IMR-90 (cell line): ENCODE measurements at regions not wholly inside any gene's neighbourhood (a gene's known extent, or its start where the extent isn't known, plus 50 kb on each side); places are given as distances from the start of the nearest gene placed in this dataset.

Experiments
- ATAC-seq: fragments of 200-7000 bp; cut with Tn5 transposase; 2 replicates; pipeline ENCODE4 v1.9.1; 2020; ENCODE audit warnings: low read depth, mild to moderate bottlenecking, moderate library complexity
- BruUV-seq: library from RNA; stranded (reverse); fragments of 400-500 nt; replicated peaks from 2 replicates; lab custom pipeline; 2021; lab: Mats Ljungman, UMichigan
- CTCF ChIA-PET: fragments of 300-600 bp; formaldehyde crosslinking; extraction: SDS; loops from one replicate; lab custom pipeline; 2021; ENCODE audit warnings: antibody characterized with exemption; lab: Yijun Ruan, JAX
- POLR2A ChIA-PET: fragments of 300-600 bp; sonication (Branson Sonifier 250); formaldehyde crosslinking; loops from one replicate; lab custom pipeline; 2022; ENCODE audit warnings: antibody characterized with exemption; ENCODE audit not compliant: unreplicated experiment; lab: Charles Lee
- DNase-seq: peaks from one replicate; pipeline ENCODE4 v3.0.0; 2013
- H2AFZ ChIP-seq: replicated peaks from 2 replicates; pipeline ENCODE3; 2013; ENCODE audit warnings: low read length, mild to moderate bottlenecking; ENCODE audit not compliant: poor library complexity
- H2AK5ac ChIP-seq: 2 replicates; pipeline ENCODE4 v1.6.1; 2013; ENCODE audit warnings: low read depth, low read length, inconsistent platforms
- H2AK9ac ChIP-seq: replicated peaks from 2 replicates; pipeline ENCODE3; 2013; ENCODE audit warnings: mild to moderate bottlenecking, low read depth, low read length, moderate library complexity; ENCODE audit not compliant: poor library complexity
- H2BK120ac ChIP-seq: 2 replicates; pipeline ENCODE4 v1.6.1; 2013; ENCODE audit warnings: low read depth, low read length, inconsistent platforms
- H2BK15ac ChIP-seq: 3 replicates; pipeline ENCODE4 v1.6.1; 2013; ENCODE audit warnings: low read depth, low read length, inconsistent platforms
- H2BK20ac ChIP-seq: 2 replicates; pipeline ENCODE4 v1.6.1; 2013; ENCODE audit warnings: low read depth, mild to moderate bottlenecking, inconsistent platforms, low read length, moderate library complexity
- H2BK5ac ChIP-seq: 2 replicates; pipeline ENCODE4 v1.6.1; 2013; ENCODE audit warnings: mild to moderate bottlenecking, low read depth, low read length, inconsistent platforms; ENCODE audit not compliant: poor library complexity, severe bottlenecking
- H3K14ac ChIP-seq: replicated peaks from 2 replicates; pipeline ENCODE4 v1.6.1; 2013; ENCODE audit warnings: low read depth, low read length, inconsistent platforms
- H3K18ac ChIP-seq: 2 replicates; pipeline ENCODE4 v1.6.1; 2013; ENCODE audit warnings: low read depth, low read length, control low read depth
- H3K23ac ChIP-seq: 2 replicates; pipeline ENCODE4 v1.6.1; 2013; ENCODE audit warnings: low read depth, low read length, inconsistent platforms
- H3K27ac ChIP-seq: 2 replicates; pipeline ENCODE4 v1.5.1; 2013; ENCODE audit warnings: mild to moderate bottlenecking, control low read depth, low read length; ENCODE audit not compliant: insufficient read depth
- H3K27me3 ChIP-seq: 2 replicates; pipeline ENCODE4 v1.6.1; 2013; ENCODE audit warnings: low read length; ENCODE audit not compliant: control insufficient read depth, insufficient read depth
- H3K36me3 ChIP-seq: 2 replicates; pipeline ENCODE4 v1.6.1; 2013; ENCODE audit warnings: low read length, mixed read lengths; ENCODE audit not compliant: control insufficient read depth, insufficient read depth
- H3K4ac ChIP-seq: 2 replicates; pipeline ENCODE4 v1.6.1; 2013; ENCODE audit warnings: low read depth, low read length, inconsistent platforms
- H3K4me1 ChIP-seq: 2 replicates; pipeline ENCODE4 v1.6.1; 2013; ENCODE audit warnings: low read length, mixed read lengths; ENCODE audit not compliant: control insufficient read depth, insufficient read depth
- H3K4me2 ChIP-seq: 2 replicates; pipeline ENCODE4 v1.6.1; 2013; ENCODE audit warnings: low read depth, mild to moderate bottlenecking, control low read depth, low read length, moderate library complexity
- H3K4me3 ChIP-seq: 2 replicates; pipeline ENCODE4 v1.5.1; 2013; ENCODE audit warnings: low read depth, mild to moderate bottlenecking, control low read depth, low read length, moderate library complexity; ENCODE audit not compliant: insufficient read depth
- H3K56ac ChIP-seq: 2 replicates; pipeline ENCODE4 v1.6.1; 2013; ENCODE audit warnings: low read length, inconsistent platforms; ENCODE audit not compliant: insufficient read depth; ENCODE audit errors: extremely low read depth
- H3K79me1 ChIP-seq, 2 experiments: 2 replicates each; pipeline ENCODE4 v1.6.1; 2013; ENCODE audit warnings: low read length in 2 of 2, inconsistent platforms in 1 of 2, low read depth in 1 of 2
- H3K9ac ChIP-seq: 2 replicates; pipeline ENCODE4 v1.6.1; 2013; ENCODE audit warnings: low read depth, low read length, control low read depth
- H3K9me1 ChIP-seq: 2 replicates; pipeline ENCODE4 v1.6.1; 2013; ENCODE audit warnings: low read length, inconsistent platforms; ENCODE audit not compliant: insufficient read depth
- H3K9me3 ChIP-seq: 2 replicates; pipeline ENCODE4 v1.6.1; 2013; ENCODE audit warnings: low read length; ENCODE audit not compliant: control insufficient read depth, insufficient read depth
- H4K20me1 ChIP-seq: 2 replicates; pipeline ENCODE4 v1.6.1; 2013; ENCODE audit warnings: low read length, inconsistent platforms; ENCODE audit not compliant: insufficient read depth
- H4K5ac ChIP-seq: 2 replicates; pipeline ENCODE4 v1.6.1; 2013; ENCODE audit warnings: mild to moderate bottlenecking, low read depth, low read length, control low read depth
- H4K8ac ChIP-seq, 2 experiments: 2 replicates each; pipeline ENCODE4 v1.6.1; 2013; ENCODE audit warnings: low read depth in 2 of 2, low read length in 2 of 2, control low read depth in 1 of 2, inconsistent platforms in 1 of 2
- H4K91ac ChIP-seq: 2 replicates; pipeline ENCODE4 v1.6.1; 2013; ENCODE audit warnings: low read depth, low read length, inconsistent platforms; ENCODE audit not compliant: insufficient read depth
- BHLHE40 ChIP-seq: fragments of 150-350 bp; IDR thresholded peaks from 2 replicates; pipeline ENCODE4 v1.6.1; 2016; ENCODE audit warnings: mild to moderate bottlenecking, low read depth, low read length
- CHD1 ChIP-seq: IDR thresholded peaks from 2 replicates; pipeline ENCODE4 v1.6.1; 2012; ENCODE audit warnings: low read depth, low read length, improper control_type of control experiment
- ELK1 ChIP-seq: fragments of 150-350 bp; IDR thresholded peaks from 2 replicates; pipeline ENCODE4 v1.6.1; 2016; ENCODE audit warnings: low read depth, mild to moderate bottlenecking, low read length, moderate library complexity, borderline replicate concordance
- FOS ChIP-seq: fragments of 150-350 bp; IDR thresholded peaks from 2 replicates; pipeline ENCODE4 v1.6.1; 2016; ENCODE audit warnings: low read depth, low read length
- MAFK ChIP-seq: IDR thresholded peaks from 2 replicates; pipeline ENCODE4 v1.6.1; 2012; ENCODE audit warnings: low read depth, low read length, improper control_type of control experiment
- MAZ ChIP-seq: IDR thresholded peaks from 2 replicates; pipeline ENCODE4 v1.6.1; 2012; ENCODE audit warnings: low read depth, mild to moderate bottlenecking, low read length, improper control_type of control experiment, moderate library complexity, borderline replicate concordance
- MXI1 ChIP-seq: IDR thresholded peaks from 2 replicates; pipeline ENCODE4 v1.6.1; 2012; ENCODE audit warnings: low read depth, mild to moderate bottlenecking, low read length, moderate library complexity, borderline replicate concordance
- POLR2A ChIP-seq: IDR thresholded peaks from 2 replicates; pipeline ENCODE4 v1.6.1; 2012; ENCODE audit warnings: mild to moderate bottlenecking, low read depth, low read length
- RAD21 ChIP-seq: IDR thresholded peaks from 2 replicates; pipeline ENCODE4 v1.6.1; 2012; ENCODE audit warnings: low read length, improper control_type of control experiment
- RCOR1 ChIP-seq: IDR thresholded peaks from 2 replicates; pipeline ENCODE4 v1.6.1; 2012; ENCODE audit warnings: mild to moderate bottlenecking, low read length, improper control_type of control experiment; ENCODE audit not compliant: insufficient replicate concordance
- RFX5 ChIP-seq: IDR thresholded peaks from 2 replicates; pipeline ENCODE4 v1.8.0; 2012; ENCODE audit warnings: low read depth, mild to moderate bottlenecking, low read length, moderate library complexity
- SMC3 ChIP-seq: fragments of 150-350 bp; IDR thresholded peaks from 2 replicates; pipeline ENCODE4 v1.6.1; 2016; ENCODE audit warnings: low read depth, mild to moderate bottlenecking, antibody characterized with exemption, low read length, moderate library complexity
- USF2 ChIP-seq: fragments of 150-350 bp; IDR thresholded peaks from 2 replicates; pipeline ENCODE4 v1.6.1; 2017; ENCODE audit warnings: mild to moderate bottlenecking, antibody characterized with exemption, low read length, low read depth
- WGBS, 2 experiments: methylation state at CpG; one replicate each; pipeline versions ENCODE4 v1.1.5 to v1.1.7; 2013; ENCODE audit warnings: missing lambda C conversion rate in 2 of 2; ENCODE audit not compliant: insufficient read length in 1 of 2; ENCODE audit errors: extremely low coverage in 2 of 2; 5-methylcytosine and 5-hydroxymethylcytosine counted together
- dilution Hi-C: fragments of 300-500 bp; cut with HindIII; formaldehyde crosslinking; loops from one replicate; pipeline ENCODE4 v1.14.3; 2018; ENCODE audit warnings: low sequenced_read_pairs; ENCODE audit not compliant: unreplicated experiment
- in situ Hi-C: fragments of 300-500 bp; cut with MboI; formaldehyde crosslinking; loops from 3 replicates; pipeline ENCODE4 v1.14.3; 2019; ENCODE audit warnings: low sequenced_read_pairs, inconsistent platforms, mixed read lengths
- intact Hi-C: fragments of 100-400 bp; cut with micrococcal nuclease; formaldehyde crosslinking; loops from 2 replicates; pipeline ENCODE4 v1.10.0; 2022

- no peak for DNase-seq
- no peak overlapping the region for H3K18ac ChIP-seq
- no peak overlapping the region for H3K4me3 ChIP-seq
- H4K20me1 ChIP-seq: no peaks in the 10 kb centered on the region
- H3K9ac ChIP-seq: no peak overlapping the region
- no peak overlapping the region for H2BK20ac ChIP-seq
- no peak overlapping the region for H2AK9ac ChIP-seq
- dilution Hi-C loops: no loop called here
- intact Hi-C loops: no loop called here
- 62% methylated on average over 5 of the region's 23 CpGs; no CpG with 5 or more reads in 1 of the 2 experiments for WGBS, 2 experiments
- no peak overlapping the region for H3K23ac ChIP-seq
- H4K8ac ChIP-seq: no peak overlapping the region
- H2AFZ ChIP-seq: no peak overlapping the region
- H2AK5ac ChIP-seq: no peak overlapping the region
- H3K4me1 ChIP-seq: no peaks in the 10 kb centered on the region
- H3K27me3 ChIP-seq: no peaks in the 10 kb centered on the region
- H3K79me1 ChIP-seq: no peaks in the 10 kb centered on the region
- in situ Hi-C loops: no loop called here
- no peak overlapping the region for H2BK120ac ChIP-seq
- no peak overlapping the region for H3K4me2 ChIP-seq
- no peaks in the 10 kb centered on the region for H3K9me1 ChIP-seq
- BruUV-seq: no TSS peak
- no peak overlapping the region for H3K56ac ChIP-seq
- peaks cover 3% of the 10 kb centered on the region; the same call in 1 of the 2 replicates for H3K9me3 ChIP-seq
- no peaks in the 10 kb centered on the region for H3K36me3 ChIP-seq
- no peak overlapping the region for H3K27ac ChIP-seq
- no peak for ATAC-seq
- no peak overlapping the region for H4K91ac ChIP-seq
- ChIA-PET POLR2A (no interaction called here), CTCF (interaction anchor here (0.6 kb wide), 1 partner anchor 51 kb away, joined by 4 read pairs; no protein-coding TSS in a partner anchor)
- no peak overlapping the region for H2BK5ac ChIP-seq
- H3K14ac ChIP-seq: no peak overlapping the region
- H4K5ac ChIP-seq: no peak overlapping the region
- TF ChIP-seq FOS (no peak), POLR2A (no peak), BHLHE40 (no peak), ELK1 (no peak), RAD21 (no peak), RCOR1 (no peak), CHD1 (no peak), RFX5 (no peak), MAFK (no peak), SMC3 (no peak), USF2 (no peak), MAZ (no peak), MXI1 (no peak)
- no peak overlapping the region for H2BK15ac ChIP-seq
- H3K4ac ChIP-seq: no peak overlapping the region
These were observed 93.8 kb downstream of the FOXA2 start for GRCh38 chr20:22490287-22491193.
